AG09309 (cell line): ENCODE measurements at regions not wholly inside any gene's neighbourhood (a gene's known extent, or its start where the extent isn't known, plus 50 kb on each side); places are given as distances from the start of the nearest gene placed in this dataset.

Experiments used
- DNase-seq: peaks from one replicate; pipeline ENCODE4 v3.0.0-alpha.2; 2010; ENCODE audit warnings: low read depth
- H3K4me3 ChIP-seq: 2 replicates; pipeline ENCODE4 v1.5.1; 2011; ENCODE audit warnings: mild to moderate bottlenecking, low read depth, low read length, moderate library complexity; ENCODE audit not compliant: control insufficient read depth
- TF ChIP-seq, protein P1 (sequence below): IDR thresholded peaks from 2 replicates; pipeline ENCODE4 v1.5.1; 2011; ENCODE audit warnings: mild to moderate bottlenecking, low read depth, low read length, inconsistent platforms; ENCODE audit not compliant: insufficient read depth, control insufficient read depth; ENCODE audit errors: missing control alignments

DNA sequence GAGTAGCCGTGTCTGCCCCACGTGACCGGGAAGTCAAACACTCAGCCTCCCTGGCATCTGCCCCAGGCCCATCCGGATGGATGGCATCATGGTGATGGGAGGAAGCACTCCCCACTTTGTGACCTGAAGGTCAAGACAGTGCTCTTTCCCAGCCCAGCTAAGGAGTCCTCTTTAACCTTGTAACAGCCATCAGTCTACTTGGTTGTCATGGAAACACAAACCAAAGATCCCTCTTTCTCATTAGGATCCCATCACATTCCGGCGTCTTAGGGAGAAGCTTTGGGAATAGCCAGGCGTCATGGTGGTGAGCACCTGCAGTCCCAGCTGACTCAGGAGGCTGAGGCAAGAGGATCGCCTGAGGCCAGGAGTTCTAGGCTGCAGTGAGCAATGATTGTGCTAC, 90.9 kb upstream of the FOXC1 start:
- H3K4me3 ChIP-seq, result no peak overlapping the region
- DNase-seq, result no peak
- TF ChIP-seq, protein P1, sequence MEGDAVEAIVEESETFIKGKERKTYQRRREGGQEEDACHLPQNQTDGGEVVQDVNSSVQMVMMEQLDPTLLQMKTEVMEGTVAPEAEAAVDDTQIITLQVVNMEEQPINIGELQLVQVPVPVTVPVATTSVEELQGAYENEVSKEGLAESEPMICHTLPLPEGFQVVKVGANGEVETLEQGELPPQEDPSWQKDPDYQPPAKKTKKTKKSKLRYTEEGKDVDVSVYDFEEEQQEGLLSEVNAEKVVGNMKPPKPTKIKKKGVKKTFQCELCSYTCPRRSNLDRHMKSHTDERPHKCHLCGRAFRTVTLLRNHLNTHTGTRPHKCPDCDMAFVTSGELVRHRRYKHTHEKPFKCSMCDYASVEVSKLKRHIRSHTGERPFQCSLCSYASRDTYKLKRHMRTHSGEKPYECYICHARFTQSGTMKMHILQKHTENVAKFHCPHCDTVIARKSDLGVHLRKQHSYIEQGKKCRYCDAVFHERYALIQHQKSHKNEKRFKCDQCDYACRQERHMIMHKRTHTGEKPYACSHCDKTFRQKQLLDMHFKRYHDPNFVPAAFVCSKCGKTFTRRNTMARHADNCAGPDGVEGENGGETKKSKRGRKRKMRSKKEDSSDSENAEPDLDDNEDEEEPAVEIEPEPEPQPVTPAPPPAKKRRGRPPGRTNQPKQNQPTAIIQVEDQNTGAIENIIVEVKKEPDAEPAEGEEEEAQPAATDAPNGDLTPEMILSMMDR, result no peak

DNA sequence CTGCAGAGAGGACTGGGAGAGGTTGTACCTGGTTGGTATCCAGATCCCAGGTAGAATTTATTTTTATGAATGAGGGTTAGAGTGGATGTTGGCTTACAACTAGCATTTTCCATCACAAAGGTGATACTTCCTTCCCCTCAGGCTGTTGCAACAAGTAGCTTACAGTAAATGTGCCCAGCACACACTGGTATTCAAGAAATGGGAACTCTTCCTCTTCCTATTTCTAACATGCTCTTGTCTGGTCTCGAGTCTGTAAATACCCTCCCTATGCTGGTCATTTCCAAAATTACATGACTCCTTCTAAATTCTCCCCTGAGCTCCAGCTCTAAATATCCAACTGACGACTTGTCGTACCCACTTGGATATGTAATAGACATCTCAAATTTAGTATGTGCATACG, 90.1 kb upstream of the FOXC1 start:
- no peak for DNase-seq
- H3K4me3 ChIP-seq, result no peak overlapping the region
- TF ChIP-seq, protein P1, result no peak

DNA sequence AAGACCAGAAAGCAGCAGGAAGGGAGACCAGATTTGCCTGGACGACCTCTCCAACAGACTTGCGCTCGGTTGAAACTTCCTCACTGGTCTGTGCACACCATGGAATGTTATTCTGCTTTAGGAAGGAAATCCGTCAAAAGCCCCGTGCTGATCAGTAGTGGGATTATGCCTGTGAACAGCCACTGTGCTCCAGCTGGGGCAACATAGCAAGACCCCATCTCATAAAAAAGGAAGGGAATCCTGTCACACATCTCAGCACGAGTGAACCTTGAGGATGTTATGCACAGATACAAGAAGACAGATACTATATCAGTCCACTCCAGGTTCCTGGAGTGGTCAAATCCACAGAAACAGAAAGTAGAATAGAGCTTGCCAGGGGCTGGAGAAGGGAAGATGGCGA, 86.9 kb upstream of the FOXC1 start:
- H3K4me3 ChIP-seq, result no peak overlapping the region
- DNase-seq, result no peak
- TF ChIP-seq, protein P1, result no peak

DNA sequence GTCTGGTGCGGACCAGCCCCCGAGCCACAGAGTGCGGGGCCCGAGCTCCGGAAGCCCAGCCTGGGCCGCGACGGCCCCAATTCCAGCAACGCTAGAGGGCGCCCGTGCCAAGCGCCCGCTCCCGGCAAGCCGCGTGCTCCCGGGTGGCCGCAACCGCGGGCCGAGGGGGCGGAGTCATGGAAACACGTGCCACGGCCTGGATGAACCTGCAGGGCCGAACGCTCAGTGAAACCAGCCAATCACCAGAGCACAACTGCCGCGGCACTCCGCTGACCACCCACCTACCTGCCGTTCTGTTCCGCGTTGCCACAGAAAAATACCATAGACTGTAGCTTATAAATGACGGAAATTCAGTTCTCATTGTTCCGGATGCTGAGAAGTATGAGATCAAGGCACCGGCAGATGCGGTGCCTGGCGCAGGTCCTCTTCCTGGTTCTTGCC, 85.7 kb upstream of the FOXC1 start:
- no peak for DNase-seq
- no peak overlapping the region for H3K4me3 ChIP-seq
- TF ChIP-seq, protein P1, result no peak

DNA sequence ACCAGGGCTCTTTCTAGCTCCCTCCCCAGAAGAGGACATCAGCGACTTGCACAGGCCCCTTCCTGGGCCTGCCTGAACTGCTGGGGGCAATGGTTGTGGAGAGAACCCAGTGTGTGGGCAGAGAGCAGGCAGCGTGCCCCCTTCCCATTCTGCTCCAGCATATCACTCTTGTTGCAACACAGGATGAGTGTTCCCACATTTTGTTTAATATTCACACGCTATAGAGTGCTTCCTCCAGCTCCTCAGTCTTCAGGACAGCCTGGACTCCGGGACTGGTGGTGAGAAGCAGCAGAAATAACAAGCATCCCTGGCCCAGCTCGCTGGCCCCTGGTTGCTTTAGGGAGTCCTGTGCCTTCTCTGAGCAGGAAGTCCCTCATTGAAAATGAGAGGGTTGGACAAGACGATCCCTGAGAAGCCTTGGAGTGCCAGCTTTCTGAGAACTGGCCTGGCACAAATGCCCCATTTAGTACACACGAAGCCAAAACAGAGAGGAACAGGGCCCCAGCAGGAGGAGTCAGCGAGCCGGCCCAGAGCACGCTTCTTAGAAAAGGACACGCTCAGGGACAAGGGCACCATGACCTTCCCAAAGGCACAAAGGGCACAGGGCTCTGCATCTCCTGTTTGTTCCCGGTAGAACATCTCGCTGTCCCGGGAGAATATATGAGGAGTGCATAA, 84.2 kb upstream of the FOXC1 start:
- no peak for DNase-seq
- TF ChIP-seq, protein P1, result no peak
- H3K4me3 ChIP-seq, result no peak overlapping the region

DNA sequence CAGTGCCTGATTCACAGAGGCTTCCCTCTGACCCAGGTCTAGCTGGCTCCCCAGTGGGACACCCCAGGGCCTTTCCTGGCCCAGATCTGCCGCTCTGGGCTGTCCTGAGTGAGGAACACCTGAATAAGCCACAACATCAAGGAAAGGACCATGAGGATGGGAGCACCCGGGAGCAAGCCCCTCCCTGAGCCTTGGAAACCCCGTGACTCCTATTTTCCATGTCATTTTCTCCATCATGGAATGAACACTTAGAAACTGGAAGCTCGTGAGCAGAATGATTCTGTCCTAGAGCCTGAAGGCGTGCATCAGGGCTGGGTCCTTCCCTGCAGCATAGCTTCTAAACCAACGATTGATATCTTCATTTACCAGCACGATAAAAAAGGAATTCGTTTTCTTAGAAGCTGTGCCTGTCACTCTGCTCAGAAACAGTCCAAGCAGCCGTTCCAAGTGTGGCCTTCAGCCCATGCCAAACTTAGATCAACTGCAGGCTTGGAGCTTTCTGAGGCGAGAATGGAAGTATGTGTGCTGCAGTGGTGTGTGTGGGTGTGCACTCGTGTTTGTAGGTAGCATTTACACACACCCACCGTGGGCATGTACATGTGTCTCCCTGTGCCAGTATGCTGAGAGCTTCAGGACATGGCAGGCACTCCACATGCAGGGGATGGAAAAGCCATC, 83.2 kb upstream of the FOXC1 start:
- DNase-seq, result no peak
- TF ChIP-seq, protein P1, result no peak
- H3K4me3 ChIP-seq, result no peak overlapping the region
